ENCODE measurements at regions not wholly inside any gene's neighbourhood (a gene's known extent, or its start where the extent isn't known, plus 50 kb on each side); places are given as distances from the start of the nearest gene placed in this dataset.

GRCh38 chr3:23094890-23095462, 108.2 kb upstream of the UBE2E2 start:
- Histone ChIP-seq H3K4me3 (ENCODE audit: low read depth in 2 of 2, low read length in 1 of 2) (no peak overlapping the region), H3K36me3 (replicated peaks in 1 of 2; ENCODE audit: control insufficient read depth in 1 of 2, insufficient read depth in 2 of 2, low read length in 1 of 2) (no peaks in the 10 kb centered on the region), H2AFZ (ENCODE audit: low read depth) (no peak overlapping the region), H3K9me3 (no peaks in the 10 kb centered on the region), H3K27ac (ENCODE audit: low read depth in 2 of 2, low read length in 1 of 2) (no peak overlapping the region), H3K79me2 (ENCODE audit: insufficient read depth) (no peaks in the 10 kb centered on the region), H3K9ac (no peak overlapping the region), H4K20me1 (ENCODE audit: insufficient read depth) (no peaks in the 10 kb centered on the region), H3K4me1 (ENCODE audit: control insufficient read depth in 1 of 2, insufficient read depth in 2 of 2, low read depth in 1 of 2, low read length in 1 of 2) (no peaks in the 10 kb centered on the region), H3K9me2 (no peaks in the 10 kb centered on the region), H3F3A (replicated peaks; ENCODE audit: insufficient read depth) (no peaks in the 10 kb centered on the region), H3K4me2 (no peak overlapping the region), H3K27me3 (ENCODE audit: insufficient read depth) (no peaks in the 10 kb centered on the region)
- ChIA-PET POLR2A (no interaction called here), CTCF (no interaction called here)
- DNase-seq, result no peak
- peak; percentile 52; the same call in 1 of the 2 replicates for TF ChIP-seq FOSL2 (IDR thresholded peaks at IDR 0.05; ENCODE audit: borderline replicate concordance, low read depth)
- no peak for TF ChIP-seq SMC3 (IDR thresholded peaks at IDR 0.05; ENCODE audit: low read depth, low read length)
- TF ChIP-seq SIN3A (IDR thresholded peaks at IDR 0.05; ENCODE audit: borderline replicate concordance, low read depth, low read length), result no peak
- no peak for TF ChIP-seq RAD21 (IDR thresholded peaks at IDR 0.05; ENCODE audit: low read length)
- no peak for TF ChIP-seq TAF1 (IDR thresholded peaks at IDR 0.05; ENCODE audit: borderline replicate concordance, low read depth, low read length)
- TF ChIP-seq JUND (IDR thresholded peaks at IDR 0.05), result 0 out of 2 replicates have a peak, but pooled peaks have one; percentile 25
- 77% methylated on average over 4 of the region's 4 CpGs for WGBS (ENCODE audit: low lambda C conversion rate)

- ChIA-PET POLR2A (no interaction called here), CTCF (no interaction called here)
- Histone ChIP-seq H3K36me3 (replicated peaks in 1 of 2; ENCODE audit: control insufficient read depth in 1 of 2, insufficient read depth in 2 of 2, low read length in 1 of 2) (no peaks in the 10 kb centered on the region), H3K9ac (no peak overlapping the region), H3K79me2 (ENCODE audit: insufficient read depth) (no peaks in the 10 kb centered on the region), H2AFZ (ENCODE audit: low read depth) (no peak overlapping the region), H3K27ac (ENCODE audit: low read depth in 2 of 2, low read length in 1 of 2) (no peak overlapping the region), H3K27me3 (ENCODE audit: insufficient read depth) (no peaks in the 10 kb centered on the region), H4K20me1 (ENCODE audit: insufficient read depth) (no peaks in the 10 kb centered on the region), H3K9me3 (no peaks in the 10 kb centered on the region), H3K4me3 (ENCODE audit: low read depth in 2 of 2, low read length in 1 of 2) (no peak overlapping the region), H3K4me1 (ENCODE audit: control insufficient read depth in 1 of 2, insufficient read depth in 2 of 2, low read depth in 1 of 2, low read length in 1 of 2) (no peaks in the 10 kb centered on the region), H3F3A (replicated peaks; ENCODE audit: insufficient read depth) (no peaks in the 10 kb centered on the region), H3K9me2 (no peaks in the 10 kb centered on the region), H3K4me2 (no peak overlapping the region)
- no peak for DNase-seq
- WGBS (ENCODE audit: low lambda C conversion rate), result 36% methylated on average over 1 of the region's 1 CpG
- TF ChIP-seq RFX5 (IDR thresholded peaks at IDR 0.05; ENCODE audit: low read length) (no peak), EZH2phosphoT487 (IDR thresholded peaks at IDR 0.05; ENCODE audit: borderline replicate concordance, low read depth) (no peak), MAX (IDR thresholded peaks at IDR 0.05; ENCODE audit: low read depth) (no peak), POLR2AphosphoS5 (IDR thresholded peaks at IDR 0.05; ENCODE audit: low read depth, low read length) (no peak), RCOR1 (IDR thresholded peaks at IDR 0.05; ENCODE audit: low read length) (no peak), NFIC (IDR thresholded peaks at IDR 0.05; ENCODE audit: borderline replicate concordance) (no peak), JUND (IDR thresholded peaks at IDR 0.05) (no peak), MXI1 (IDR thresholded peaks at IDR 0.05; ENCODE audit: low read depth, low read length) (no peak), TAF1 (IDR thresholded peaks at IDR 0.05; ENCODE audit: borderline replicate concordance, low read depth, low read length) (no peak), FOSL2 (IDR thresholded peaks at IDR 0.05; ENCODE audit: borderline replicate concordance, low read depth) (no peak), GABPA (IDR thresholded peaks at IDR 0.05; ENCODE audit: low read depth) (no peak), FOXJ3 (CRISPR knock-in tag; IDR thresholded peaks at IDR 0.05) (no peak)
Observed at GRCh38 chr3:23096041-23096440, 107.1 kb upstream of the UBE2E2 start.

All from SK-N-SH (cell line).